Posterior vena cava (tissue), 2 donors: ENCODE measurements at regions not wholly inside any gene's neighbourhood (a gene's known extent, or its start where the extent isn't known, plus 50 kb on each side); places are given as distances from the start of the nearest gene placed in this dataset.

ENCODE experiments used
- DNase-seq: peaks from one replicate; pipeline ENCODE4 v3.0.0-alpha.2; 2020; ENCODE audit warnings: low spot score
- intact Hi-C, 2 donors: fragments of 100-400 bp; cut with DNase I; formaldehyde crosslinking; loops; one replicate each; pipeline versions ENCODE4 v1.14.1 to v1.14.2; 2022 to 2023
- donor health status: DM: yes; HTN: yes; CAD: no.
- donor health status: DM: yes; HTN: yes; CAD: no.

DNA sequence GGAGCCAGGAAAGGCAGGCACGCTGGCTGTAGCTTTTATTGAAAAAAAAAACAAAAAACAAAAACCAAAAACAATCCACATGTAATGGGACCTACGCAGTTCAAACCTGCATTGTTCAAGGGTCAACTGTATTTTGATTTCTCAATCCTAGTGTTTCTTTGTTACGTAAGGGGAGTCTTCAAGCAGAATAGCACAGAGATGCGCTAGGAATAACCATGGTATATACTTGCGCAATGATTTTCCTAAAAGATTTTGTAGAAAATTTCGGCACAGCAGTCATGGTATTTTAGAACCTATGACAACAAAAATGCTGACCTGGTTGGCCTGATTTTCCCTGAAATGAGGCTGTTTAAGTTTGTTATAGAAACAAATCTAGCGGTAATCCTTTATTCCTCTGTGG, 1110.5 kb upstream of the WWC1 start:
- intact Hi-C loops = no loop called here
- DNase-seq = no peak

DNA sequence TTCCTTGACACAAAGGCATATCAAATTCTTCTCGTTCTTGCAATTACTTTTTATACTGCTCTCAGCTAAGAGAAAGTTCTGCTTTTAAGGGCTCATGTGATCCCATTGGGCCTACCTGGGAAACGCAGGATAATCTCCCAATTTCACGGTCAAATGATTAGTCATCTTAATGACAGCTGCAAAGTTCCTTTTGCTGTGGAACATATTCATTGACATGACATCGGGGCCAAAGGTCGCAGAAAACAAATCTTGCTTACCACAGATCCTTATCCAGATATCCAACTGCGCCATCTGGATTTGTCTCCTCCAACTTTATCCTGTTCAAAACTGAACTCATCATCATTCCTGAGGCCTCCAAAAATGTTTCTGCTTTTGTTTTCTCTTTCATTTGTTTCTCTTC, 1085.6 kb upstream of the WWC1 start:
- DNase-seq = no peak
- intact Hi-C loops = no loop called here

DNA sequence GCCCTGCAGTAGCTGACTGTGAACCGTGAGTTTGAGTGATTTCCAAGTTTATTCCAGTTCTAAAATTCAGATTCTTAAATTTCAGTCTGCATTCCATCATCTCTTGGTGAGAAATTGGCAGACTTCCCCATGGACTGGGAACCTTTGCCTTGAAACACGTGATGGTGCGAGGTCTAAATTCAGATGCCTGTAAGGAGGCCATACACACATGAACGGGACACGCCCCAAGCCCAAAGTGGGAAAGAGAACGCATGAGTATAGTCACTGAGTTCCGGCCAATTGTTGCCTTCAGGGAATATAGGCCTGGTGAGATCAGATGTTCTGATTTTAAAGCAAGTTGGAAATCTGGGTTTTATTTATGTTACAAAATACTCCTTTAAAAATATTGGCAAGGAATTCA, 1084.4 kb upstream of the WWC1 start:
- intact Hi-C loops = no loop called here
- DNase-seq = no peak

DNA sequence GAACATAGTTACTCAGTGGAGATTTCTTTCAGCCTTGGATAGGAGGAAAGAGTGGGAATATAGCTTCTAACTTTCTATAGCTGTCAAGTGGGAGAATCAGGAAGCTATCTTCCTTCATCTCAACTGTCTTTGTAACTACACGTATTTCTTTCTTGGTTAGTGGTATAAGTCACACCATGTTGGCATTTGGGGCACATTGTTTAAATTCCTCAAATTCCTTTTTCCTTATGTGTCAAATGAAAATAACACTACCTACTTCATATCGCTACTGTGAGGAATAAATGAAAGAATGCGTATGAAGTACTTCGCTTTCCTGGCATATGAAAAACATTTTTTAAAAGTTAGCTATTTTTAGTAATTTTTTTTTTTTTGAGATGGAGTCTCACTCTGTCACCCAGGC, 1082.5 kb upstream of the WWC1 start:
- DNase-seq = no peak
- intact Hi-C loops = no loop called here

DNA sequence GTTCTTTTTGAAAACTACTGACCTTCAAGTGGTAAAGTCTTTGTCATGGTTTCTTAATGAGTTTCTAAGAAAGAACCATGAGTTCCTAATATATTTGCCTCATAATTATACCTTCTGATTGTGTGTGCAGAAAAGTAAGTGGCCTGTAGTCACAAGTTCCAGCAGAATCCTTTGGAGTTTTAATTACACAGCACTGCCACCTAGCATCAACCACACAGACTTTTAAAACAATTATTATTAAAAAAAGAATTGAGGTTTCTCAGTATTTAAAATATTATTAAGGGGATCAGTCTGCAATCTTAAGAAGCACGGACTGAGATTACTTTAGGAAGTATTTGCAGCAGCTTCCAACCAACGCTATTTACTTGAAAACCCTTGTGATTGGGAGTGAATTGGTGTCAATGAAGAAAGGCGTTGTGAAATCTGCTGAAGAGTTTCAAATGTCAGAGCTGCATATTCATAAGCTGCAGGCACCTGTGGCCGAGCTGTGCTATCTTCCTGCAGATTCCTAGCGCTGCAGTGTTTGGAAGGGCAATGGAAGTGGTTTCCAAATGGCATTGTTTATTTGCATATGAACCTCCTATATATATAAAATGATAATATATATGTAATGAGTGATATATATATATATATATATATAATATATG, 1074.2 kb upstream of the WWC1 start:
- DNase-seq = no peak
- intact Hi-C loops = no loop called here

DNA sequence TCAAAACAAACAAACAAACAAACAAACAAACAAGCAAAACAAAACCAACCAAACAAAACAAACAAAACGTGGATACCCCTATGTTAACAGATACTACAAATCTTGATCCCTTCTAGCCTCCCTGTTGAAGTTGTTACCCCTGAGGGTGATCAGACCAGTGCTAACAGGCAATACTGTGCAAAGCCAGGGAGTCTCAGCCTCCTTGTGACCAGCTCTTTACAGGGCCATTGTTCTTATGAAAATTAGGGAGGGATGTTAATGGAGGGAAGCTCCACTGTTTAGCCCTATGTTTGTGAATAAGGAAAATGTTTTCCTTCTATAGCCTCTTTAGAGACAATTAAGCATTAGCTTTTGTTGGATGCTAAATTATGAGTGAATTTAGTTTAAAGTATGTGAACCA, 1072.1 kb upstream of the WWC1 start:
- DNase-seq = no peak
- intact Hi-C loops = no loop called here

DNA sequence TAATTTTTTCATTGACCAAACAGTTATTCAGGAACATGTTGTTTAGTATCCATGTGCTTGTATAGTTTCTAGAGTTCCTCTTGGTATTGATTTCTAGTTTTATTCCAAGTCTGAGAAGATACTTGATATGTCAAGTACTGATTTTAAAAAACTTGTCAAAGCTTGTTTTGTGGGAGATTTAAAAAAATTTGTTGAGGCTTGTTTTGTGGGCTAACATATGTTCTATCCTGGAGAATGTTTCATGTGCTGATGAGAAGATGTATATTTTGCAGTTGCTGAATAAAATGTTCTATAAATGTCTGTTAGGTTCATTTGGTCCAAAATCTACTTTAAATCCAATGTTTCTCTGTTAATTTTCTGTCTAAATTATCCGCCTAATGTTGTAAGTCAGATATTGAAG, 1065.1 kb upstream of the WWC1 start:
- intact Hi-C loops = no loop called here
- no peak for DNase-seq

DNA sequence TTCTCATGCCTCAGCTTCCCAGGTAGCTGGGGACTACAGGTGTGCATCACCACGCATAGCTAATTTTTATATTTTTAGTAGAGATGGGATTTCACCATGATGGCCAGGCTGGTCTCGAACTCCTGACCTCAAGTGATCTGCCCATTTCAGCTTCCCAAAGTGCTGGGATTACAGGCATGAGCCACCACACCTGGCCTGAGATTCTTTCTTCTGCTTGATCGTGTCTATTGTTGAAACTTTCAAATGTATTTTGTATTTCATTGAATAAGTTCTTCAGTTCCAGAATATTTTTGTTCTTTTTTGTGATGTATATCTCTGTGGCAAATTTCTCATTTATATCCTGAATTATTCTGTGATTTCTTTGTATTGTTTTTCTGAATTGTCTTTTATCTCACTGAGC, 1063.3 kb upstream of the WWC1 start:
- intact Hi-C loops = no loop called here
- DNase-seq = no peak

DNA sequence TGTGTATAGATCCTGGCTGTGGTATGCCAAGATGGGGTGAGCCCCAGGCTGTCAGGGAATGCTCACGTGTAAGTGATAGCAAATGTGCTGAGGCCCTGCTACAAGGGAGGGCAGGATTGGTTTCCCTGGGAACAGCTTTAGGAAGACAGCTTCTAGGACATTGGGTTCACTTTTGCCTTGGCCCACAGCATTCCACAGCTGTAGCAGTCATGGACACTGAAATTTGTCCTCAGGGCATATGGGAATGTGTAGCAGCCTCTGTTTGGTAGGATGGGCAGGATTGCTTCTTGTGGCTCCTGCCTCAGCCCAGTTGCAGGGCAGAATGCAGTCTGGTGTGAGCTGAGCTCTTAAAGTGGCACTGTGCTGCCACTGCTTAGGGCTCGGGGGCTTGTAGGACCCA, 1061.7 kb upstream of the WWC1 start:
- intact Hi-C loops = no loop called here
- DNase-seq = no peak

DNA sequence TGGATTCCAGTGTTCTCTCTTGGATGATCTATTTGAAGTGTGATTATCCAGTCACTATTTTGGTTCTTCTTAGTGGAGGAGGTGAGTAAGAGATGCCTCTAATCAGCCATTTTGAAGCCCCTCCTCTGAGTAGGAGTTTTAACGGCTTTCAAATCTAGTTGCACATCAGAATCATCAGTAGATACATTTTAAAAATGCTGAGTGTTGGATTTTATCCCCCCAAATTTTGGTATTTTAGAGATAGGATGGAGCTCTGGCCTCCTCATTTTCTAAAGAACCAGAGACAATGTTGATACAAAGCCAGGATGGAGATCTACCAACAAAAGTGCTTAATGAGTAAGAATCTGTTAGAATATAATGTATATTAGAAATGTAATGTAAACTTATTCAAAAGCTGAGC, 1061.0 kb upstream of the WWC1 start:
- intact Hi-C loops = no loop called here
- no peak for DNase-seq

DNA sequence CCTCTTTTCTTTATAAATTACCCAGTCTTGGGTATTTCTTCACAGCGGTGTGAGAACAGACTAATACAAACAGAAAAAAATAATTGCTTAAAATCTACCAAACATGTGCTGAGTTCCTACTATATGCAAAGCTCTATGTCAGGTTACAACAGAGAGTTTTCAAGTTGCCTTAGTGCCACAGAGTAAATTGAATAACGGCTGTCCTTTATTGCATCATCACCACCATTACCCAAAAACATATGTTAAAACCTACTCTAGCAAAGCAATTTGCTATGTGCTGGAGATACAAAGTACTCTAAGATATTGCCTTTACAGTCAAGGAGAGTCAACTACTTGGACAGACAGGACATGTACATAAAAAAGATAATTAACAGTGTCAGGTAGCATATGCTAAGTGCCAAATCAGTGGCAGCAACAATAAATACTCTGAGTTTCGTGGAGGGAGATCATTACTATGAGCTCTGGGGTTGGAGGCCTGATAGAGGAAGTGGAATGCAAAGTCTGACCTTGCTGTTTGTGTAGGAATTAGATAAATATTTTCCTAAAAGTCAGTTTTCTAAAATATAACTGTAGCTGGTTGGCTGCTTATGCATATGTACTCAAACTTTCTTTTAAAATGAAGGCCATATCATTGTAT, 1058.7 kb upstream of the WWC1 start:
- DNase-seq = no peak
- intact Hi-C loops = loop anchor here in 1 of 2 donors (1.0 kb wide), 1 partner anchor 11 kb away; no protein-coding TSS in a partner anchor

DNA sequence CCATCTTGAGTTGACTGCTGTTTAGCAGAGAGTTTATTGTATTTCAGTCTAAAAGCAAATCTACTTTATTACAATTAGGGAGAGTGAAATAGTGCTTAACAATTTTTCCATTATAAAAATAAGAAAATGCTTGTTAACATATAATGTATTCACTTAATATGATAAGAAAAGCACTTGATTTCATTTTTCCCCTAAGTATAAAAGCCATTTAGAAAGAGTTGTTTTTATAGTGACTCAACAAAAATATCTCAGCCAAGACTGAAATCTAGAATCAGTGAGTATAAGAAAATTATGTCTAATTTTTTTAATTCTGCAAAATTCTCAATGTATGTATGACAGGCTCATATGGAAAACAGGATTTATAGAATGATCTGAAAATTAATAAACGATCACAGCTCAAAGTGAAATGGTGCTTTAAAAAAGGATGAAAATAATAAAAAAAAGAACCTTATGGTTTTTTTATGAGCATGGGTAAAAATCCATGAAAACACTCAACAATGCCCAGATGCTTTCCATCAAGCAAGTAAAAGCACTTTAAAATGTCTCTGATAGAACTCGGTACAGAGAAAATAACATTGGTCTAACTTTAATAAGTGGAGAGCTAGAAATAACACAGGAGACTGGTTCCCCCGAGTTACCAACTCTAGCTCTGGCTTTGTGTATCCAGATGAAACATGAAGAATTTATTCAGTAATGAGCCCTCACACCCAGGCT, 1057.8 kb upstream of the WWC1 start:
- intact Hi-C loops = loop anchor here in 1 of 2 donors (1.0 kb wide), 1 partner anchor 10 kb away; no protein-coding TSS in a partner anchor
- no peak for DNase-seq

DNA sequence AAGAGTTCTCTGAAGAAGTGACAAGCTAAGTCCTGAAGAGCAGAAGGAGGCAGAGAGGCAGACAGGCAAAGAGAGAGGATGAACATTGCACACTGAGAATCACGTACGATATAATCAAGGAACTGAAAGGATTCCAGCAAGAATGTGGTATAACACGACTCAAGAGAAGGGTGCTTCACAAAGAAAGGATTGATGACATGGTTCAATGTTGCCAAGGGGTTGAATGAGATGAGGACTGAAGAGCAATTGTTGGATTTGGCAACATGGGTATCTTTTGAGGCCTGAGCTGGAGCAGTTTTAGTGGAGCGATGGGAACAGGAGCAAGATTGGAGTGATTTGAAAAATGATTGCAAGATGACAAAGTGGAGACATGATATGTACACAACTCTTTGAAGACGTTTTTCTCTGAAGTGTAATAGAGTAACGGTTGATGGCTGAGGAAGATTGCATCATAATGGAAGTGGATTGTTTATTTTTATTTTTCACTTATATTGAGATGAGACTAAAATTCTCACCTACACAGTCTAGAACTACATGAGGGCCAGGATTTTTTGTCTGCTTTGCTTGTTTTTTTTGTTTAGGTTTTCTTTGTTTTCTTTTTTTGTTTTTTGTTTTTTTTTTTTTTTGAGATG, 1049.9 kb upstream of the WWC1 start:
- intact Hi-C loops = no loop called here
- DNase-seq = no peak

DNA sequence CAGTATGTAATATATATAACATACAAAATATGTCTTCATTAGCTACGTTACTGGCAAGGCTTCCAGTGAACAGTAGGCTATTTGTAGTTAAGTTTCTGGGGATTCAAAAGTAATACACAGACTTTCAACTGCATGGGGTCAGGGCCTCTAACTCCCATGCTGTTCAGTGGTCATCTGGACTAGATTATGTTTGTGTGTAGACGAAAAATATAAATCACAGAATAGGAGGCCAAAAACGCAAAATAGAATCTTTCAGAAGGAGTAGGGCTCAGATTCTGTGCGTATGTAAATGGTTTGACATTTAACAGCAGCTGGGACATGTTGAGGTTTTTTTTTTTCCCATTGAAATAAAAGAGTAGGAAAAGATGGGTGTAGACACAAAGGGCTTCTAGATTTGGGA, 1048.7 kb upstream of the WWC1 start:
- DNase-seq = no peak
- intact Hi-C loops = loop anchor here in 1 of 2 donors (1.0 kb wide), 1 partner anchor 9 kb away; no protein-coding TSS in a partner anchor

DNA sequence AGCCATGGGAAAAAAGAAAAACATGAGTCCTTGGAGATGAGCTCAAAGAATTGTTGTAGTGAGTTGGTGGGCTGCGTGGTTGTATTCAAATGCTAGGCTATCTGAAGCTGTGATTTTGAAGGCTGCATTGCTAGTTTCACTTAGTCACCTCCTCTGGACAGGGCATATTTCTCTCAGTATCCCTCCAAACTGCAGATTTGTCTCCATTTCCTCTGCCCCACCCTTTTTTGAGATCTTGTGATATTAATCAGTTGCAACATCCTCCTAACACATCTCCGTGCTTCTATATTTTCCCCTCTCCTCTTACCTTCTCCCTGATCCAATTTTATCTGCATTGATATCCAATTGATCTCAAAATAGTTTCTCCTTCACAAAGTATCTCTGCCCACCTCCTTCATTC, 1048.0 kb upstream of the WWC1 start:
- DNase-seq = no peak
- intact Hi-C loops = loop anchor here in 1 of 2 donors (1.0 kb wide), 1 partner anchor 10 kb away; no protein-coding TSS in a partner anchor

DNA sequence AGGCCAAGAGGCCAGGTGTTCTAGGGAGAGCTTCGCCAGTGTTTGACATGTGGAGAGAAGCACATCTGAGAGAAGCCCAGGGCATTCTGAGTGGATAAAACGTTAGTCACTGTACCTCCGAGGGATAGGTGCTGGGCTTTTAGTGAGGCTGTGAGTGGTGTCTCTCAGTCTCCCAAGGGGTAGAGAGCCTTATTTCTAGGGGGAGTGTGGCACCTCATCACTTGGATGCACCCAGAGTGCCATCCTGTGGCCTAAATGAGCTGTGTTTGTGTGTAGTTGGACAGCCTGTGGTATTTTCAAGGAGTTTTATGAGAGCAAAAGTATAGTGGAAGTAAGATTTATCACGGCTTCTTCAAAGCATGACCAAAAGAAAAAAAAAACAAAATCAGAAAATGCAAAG, 1046.9 kb upstream of the WWC1 start:
- no peak for DNase-seq
- intact Hi-C loops = no loop called here

DNA sequence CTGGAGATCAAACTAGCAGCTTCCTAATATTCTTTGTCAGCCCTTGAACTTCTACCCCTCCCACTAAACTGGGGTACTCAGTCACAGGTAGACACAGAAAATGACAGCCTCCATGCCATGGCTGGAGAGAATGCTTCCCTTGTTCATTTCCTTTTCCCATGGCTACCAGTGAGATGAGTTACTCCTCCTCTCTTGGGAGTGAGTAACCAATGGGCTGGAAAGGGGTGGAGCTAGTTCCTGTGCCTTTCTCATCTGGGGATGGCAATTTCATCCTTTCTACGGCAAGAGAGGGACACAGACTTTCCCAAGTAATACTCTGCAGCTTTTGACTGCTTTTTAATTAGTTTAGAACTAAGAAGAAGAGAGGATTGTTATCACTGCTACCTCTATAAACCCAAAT, 1045.6 kb upstream of the WWC1 start:
- no peak for DNase-seq
- intact Hi-C loops = no loop called here

DNA sequence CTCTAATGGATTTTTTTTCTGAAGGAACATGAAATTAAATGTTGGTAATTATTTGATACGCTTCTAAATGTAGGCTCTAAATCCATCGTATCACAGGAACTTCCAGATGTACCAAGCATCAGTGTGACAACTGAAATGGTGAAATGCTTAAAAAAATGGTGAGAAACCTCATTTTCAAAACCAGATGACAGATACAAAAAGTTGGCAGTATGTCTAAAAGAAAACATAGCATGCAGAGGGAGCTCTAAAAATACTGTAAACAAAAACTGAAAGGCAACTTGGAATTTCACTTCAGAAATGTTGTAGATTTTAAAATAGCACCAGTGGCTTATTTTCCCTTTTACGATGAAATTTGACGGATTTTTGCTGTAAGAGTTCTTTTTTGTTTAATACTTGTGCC, 1043.6 kb upstream of the WWC1 start:
- no peak for DNase-seq
- intact Hi-C loops = no loop called here

DNA sequence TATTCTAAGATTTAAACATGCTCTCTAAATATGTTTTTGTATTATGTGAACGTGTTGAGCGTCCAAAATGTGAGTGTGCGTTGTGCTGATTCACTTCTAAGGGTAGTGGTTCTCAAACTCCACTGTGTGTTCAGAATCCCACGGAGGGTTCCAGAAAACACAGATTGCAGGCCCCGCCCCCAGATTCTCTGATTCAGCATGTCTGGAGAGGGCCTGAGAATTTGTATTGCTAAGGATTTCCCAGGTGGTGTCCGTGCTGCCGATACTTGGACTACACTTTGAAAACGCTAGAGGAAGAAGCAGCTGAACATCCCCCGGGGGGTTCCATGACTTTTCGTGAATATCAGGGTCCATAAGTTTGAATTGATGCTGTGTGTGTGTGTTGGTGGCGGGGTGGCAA, 1043.2 kb upstream of the WWC1 start:
- no peak for DNase-seq
- intact Hi-C loops = no loop called here

DNA sequence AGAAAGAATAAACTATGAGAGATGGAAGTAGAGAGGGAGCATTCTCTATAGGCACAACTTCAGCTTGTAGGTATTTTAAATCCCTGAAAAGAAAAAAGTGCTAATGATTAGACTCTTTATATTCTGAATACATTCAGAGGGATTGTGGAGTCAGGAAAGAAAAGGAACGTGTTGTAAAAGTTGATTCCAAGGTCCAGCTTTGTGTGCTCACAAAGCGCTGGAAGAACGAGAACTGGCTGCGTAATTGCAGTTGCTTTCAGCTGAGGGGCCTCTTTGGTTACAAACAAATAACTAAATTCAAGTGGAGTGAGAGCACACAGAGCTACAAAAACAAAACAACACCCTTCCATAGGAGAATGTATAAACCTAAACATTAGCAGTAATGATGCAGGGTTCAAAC, 1040.4 kb upstream of the WWC1 start:
- DNase-seq = no peak
- intact Hi-C loops = no loop called here
